ENCODE measurements at regions not wholly inside any gene's neighbourhood (a gene's known extent, or its start where the extent isn't known, plus 50 kb on each side); places are given as distances from the start of the nearest gene placed in this dataset.

GRCh38 chr15:94607176-94607654, 375.9 kb downstream of the MCTP2 start:
- H3K4me1 ChIP-seq (ENCODE audit: insufficient read depth), result no peaks in the 10 kb centered on the region
- TF ChIP-seq EZH2 (IDR thresholded peaks at IDR 0.05; ENCODE audit: insufficient read depth, poor library complexity, severe bottlenecking) (no peak), EZH2phosphoT487 (IDR thresholded peaks at IDR 0.05; ENCODE audit: insufficient read depth, low read depth) (no peak)
- H2AFZ ChIP-seq, result no peak overlapping the region
- no peaks in the 10 kb centered on the region for H3K27me3 ChIP-seq (replicated peaks; ENCODE audit: insufficient read depth)
- H3K79me2 ChIP-seq (ENCODE audit: insufficient read depth), result no peaks in the 10 kb centered on the region
- H3K9me3 ChIP-seq (ENCODE audit: low read depth), result no peaks in the 10 kb centered on the region
- H3K27ac ChIP-seq, result no peak overlapping the region
- H3K9me2 ChIP-seq (ENCODE audit: insufficient read depth), result no peaks in the 10 kb centered on the region
- H4K20me1 ChIP-seq (ENCODE audit: insufficient read depth), result no peaks in the 10 kb centered on the region
- 28 to 32% methylated on average over 7 of the region's 7 CpGs for WGBS, 2 experiments (ENCODE audit: low coverage in 1 of 2, low lambda C conversion rate in 2 of 2, missing lambda C conversion rate in 2 of 2)
- in situ Hi-C loops (cut with MboI), result no loop called here
- H3K36me3 ChIP-seq (ENCODE audit: low read depth), result no peaks in the 10 kb centered on the region
- no peak for DNase-seq
- H3K4me2 ChIP-seq (ENCODE audit: unreplicated experiment), result no peak overlapping the region
- H3K4me3 ChIP-seq, result no peak overlapping the region
- H3K9ac ChIP-seq, result no peak overlapping the region
- no peaks in the 10 kb centered on the region for H3F3A ChIP-seq (ENCODE audit: insufficient read depth)

GRCh38 chr15:94610069-94610468, 378.7 kb downstream of the MCTP2 start:
- H3K9me3 ChIP-seq (ENCODE audit: low read depth), result no peaks in the 10 kb centered on the region
- H3F3A ChIP-seq (ENCODE audit: insufficient read depth), result no peaks in the 10 kb centered on the region
- DNase-seq, result no peak
- no peak for TF ChIP-seq EZH2phosphoT487 (IDR thresholded peaks at IDR 0.05; ENCODE audit: insufficient read depth, low read depth)
- no peak for TF ChIP-seq EZH2 (IDR thresholded peaks at IDR 0.05; ENCODE audit: insufficient read depth, poor library complexity, severe bottlenecking)
- H3K27me3 ChIP-seq (replicated peaks; ENCODE audit: insufficient read depth), result no peaks in the 10 kb centered on the region
- no peaks in the 10 kb centered on the region for H3K9me2 ChIP-seq (ENCODE audit: insufficient read depth)
- WGBS, 2 experiments (ENCODE audit: low coverage in 1 of 2, low lambda C conversion rate in 2 of 2, missing lambda C conversion rate in 2 of 2), result 0 to 6% methylated on average over 2 of the region's 2 CpGs
- H3K79me2 ChIP-seq (ENCODE audit: insufficient read depth), result no peaks in the 10 kb centered on the region
- in situ Hi-C loops (cut with MboI), result no loop called here
- H3K4me3 ChIP-seq, result no peak overlapping the region
- H3K27ac ChIP-seq, result no peak overlapping the region
- H3K4me1 ChIP-seq (ENCODE audit: insufficient read depth), result no peaks in the 10 kb centered on the region
- no peak overlapping the region for H3K4me2 ChIP-seq (ENCODE audit: unreplicated experiment)
- H4K20me1 ChIP-seq (ENCODE audit: insufficient read depth), result no peaks in the 10 kb centered on the region
- no peaks in the 10 kb centered on the region for H3K36me3 ChIP-seq (ENCODE audit: low read depth)
- no peak overlapping the region for H2AFZ ChIP-seq
- no peak overlapping the region for H3K9ac ChIP-seq

- Histone ChIP-seq H3K9me2 (ENCODE audit: insufficient read depth) (no peaks in the 10 kb centered on the region), H3K79me2 (ENCODE audit: insufficient read depth) (no peaks in the 10 kb centered on the region), H3K4me2 (ENCODE audit: unreplicated experiment) (no peak overlapping the region), H3K4me1 (ENCODE audit: insufficient read depth) (no peaks in the 10 kb centered on the region), H3F3A (ENCODE audit: insufficient read depth) (no peaks in the 10 kb centered on the region), H3K36me3 (ENCODE audit: low read depth) (no peaks in the 10 kb centered on the region), H4K20me1 (ENCODE audit: insufficient read depth) (no peaks in the 10 kb centered on the region), H3K4me3 (no peak overlapping the region), H3K27me3 (replicated peaks; ENCODE audit: insufficient read depth) (no peaks in the 10 kb centered on the region), H3K9me3 (ENCODE audit: low read depth) (no peaks in the 10 kb centered on the region), H3K27ac (no peak overlapping the region), H3K9ac (no peak overlapping the region), H2AFZ (no peak overlapping the region)
- no peak for DNase-seq
- no peak for TF ChIP-seq EZH2 (IDR thresholded peaks at IDR 0.05; ENCODE audit: insufficient read depth, poor library complexity, severe bottlenecking)
- no peak for TF ChIP-seq EZH2phosphoT487 (IDR thresholded peaks at IDR 0.05; ENCODE audit: insufficient read depth, low read depth)
- 10 to 12% methylated on average over 3 of the region's 3 CpGs for whole genome bisulfite sequencing, 2 experiments (ENCODE audit: low coverage in 1 of 2, low lambda C conversion rate in 2 of 2, missing lambda C conversion rate in 2 of 2)
- in situ Hi-C loops (cut with MboI), result no loop called here
Observed at GRCh38 chr15:94610485-94610884, 379.1 kb downstream of the MCTP2 start.

GRCh38 chr15:94611656-94612055, 380.3 kb downstream of the MCTP2 start:
- Histone ChIP-seq H3K4me1 (ENCODE audit: insufficient read depth) (no peaks in the 10 kb centered on the region), H3K9me3 (ENCODE audit: low read depth) (no peaks in the 10 kb centered on the region), H3K4me2 (ENCODE audit: unreplicated experiment) (no peak overlapping the region), H4K20me1 (ENCODE audit: insufficient read depth) (no peaks in the 10 kb centered on the region), H3K27me3 (replicated peaks; ENCODE audit: insufficient read depth) (no peaks in the 10 kb centered on the region), H3F3A (ENCODE audit: insufficient read depth) (no peaks in the 10 kb centered on the region), H3K9me2 (ENCODE audit: insufficient read depth) (no peaks in the 10 kb centered on the region), H3K9ac (no peak overlapping the region), H3K4me3 (no peak overlapping the region), H3K36me3 (ENCODE audit: low read depth) (no peaks in the 10 kb centered on the region), H3K79me2 (ENCODE audit: insufficient read depth) (no peaks in the 10 kb centered on the region), H3K27ac (no peak overlapping the region), H2AFZ (no peak overlapping the region)
- 16 to 40% methylated on average over 2 of the region's 2 CpGs for WGBS, 2 experiments (ENCODE audit: low coverage in 1 of 2, low lambda C conversion rate in 2 of 2, missing lambda C conversion rate in 2 of 2)
- no peak for DNase-seq
- in situ Hi-C loops (cut with MboI), result no loop called here
- no peak for TF ChIP-seq EZH2phosphoT487 (IDR thresholded peaks at IDR 0.05; ENCODE audit: insufficient read depth, low read depth)

- no peak overlapping the region for H3K27ac ChIP-seq
- in situ Hi-C loops (cut with MboI), result no loop called here
- H3K4me2 ChIP-seq (ENCODE audit: unreplicated experiment), result no peak overlapping the region
- H3K27me3 ChIP-seq (replicated peaks; ENCODE audit: insufficient read depth), result no peaks in the 10 kb centered on the region
- TF ChIP-seq EZH2phosphoT487 (IDR thresholded peaks at IDR 0.05; ENCODE audit: insufficient read depth, low read depth), result no peak
- TF ChIP-seq EZH2 (IDR thresholded peaks at IDR 0.05; ENCODE audit: insufficient read depth, poor library complexity, severe bottlenecking), result no peak
- H3K4me3 ChIP-seq, result no peak overlapping the region
- no peaks in the 10 kb centered on the region for H3K4me1 ChIP-seq (ENCODE audit: insufficient read depth)
- H3F3A ChIP-seq (ENCODE audit: insufficient read depth), result no peaks in the 10 kb centered on the region
- no peaks in the 10 kb centered on the region for H3K9me2 ChIP-seq (ENCODE audit: insufficient read depth)
- no peak overlapping the region for H3K9ac ChIP-seq
- DNase-seq, result no peak
- H3K9me3 ChIP-seq (ENCODE audit: low read depth), result no peaks in the 10 kb centered on the region
- no peaks in the 10 kb centered on the region for H3K79me2 ChIP-seq (ENCODE audit: insufficient read depth)
- no peaks in the 10 kb centered on the region for H3K36me3 ChIP-seq (ENCODE audit: low read depth)
- WGBS, 2 experiments (ENCODE audit: low coverage in 1 of 2, low lambda C conversion rate in 2 of 2, missing lambda C conversion rate in 2 of 2), result 28 to 34% methylated on average over 3 of the region's 3 CpGs
- no peaks in the 10 kb centered on the region for H4K20me1 ChIP-seq (ENCODE audit: insufficient read depth)
- H2AFZ ChIP-seq, result no peak overlapping the region
Observed at GRCh38 chr15:94615688-94616087, 384.3 kb downstream of the MCTP2 start.

Data from GM23248 (cell line).